ENCODE measurements at regions not wholly inside any gene's neighbourhood (a gene's known extent, or its start where the extent isn't known, plus 50 kb on each side); places are given as distances from the start of the nearest gene placed in this dataset.

DNA sequence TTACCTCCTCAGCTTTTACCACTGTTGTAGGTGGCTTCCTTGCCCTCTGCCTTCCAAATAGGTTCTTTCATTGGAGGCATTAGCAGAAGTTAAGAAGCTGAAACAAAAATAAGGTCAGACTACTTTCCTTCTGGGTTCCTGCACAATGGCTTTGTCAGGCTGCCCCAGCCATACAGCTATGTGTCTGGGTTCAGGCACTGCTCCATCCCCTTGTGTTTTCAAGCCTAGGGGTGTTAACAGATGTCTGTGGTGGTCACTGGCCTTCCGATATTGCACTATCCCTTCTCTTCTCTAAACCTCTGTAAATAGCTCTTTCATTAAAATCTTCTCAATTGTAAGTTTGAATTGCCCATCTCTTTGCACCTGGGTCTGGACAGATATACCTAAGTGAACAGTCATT, 728.9 kb downstream of the SLC16A7 start:
- Histone ChIP-seq H3K27me3 (replicated peaks in 1 of 4; ENCODE audit: control insufficient read depth in 3 of 4, extremely low read depth in 1 of 4, insufficient read depth in 3 of 4, low read length in 3 of 4) (no peaks in the 10 kb centered on the region), H2BK20ac (ENCODE audit: low read length) (no peak overlapping the region), H3K14ac (ENCODE audit: insufficient read length) (no peak overlapping the region), H3K4me1 (replicated peaks in 1 of 4; ENCODE audit: control insufficient read depth in 3 of 4, insufficient read depth in 4 of 4, low read length in 3 of 4) (no peaks in the 10 kb centered on the region), H2BK15ac (ENCODE audit: low read length) (no peak overlapping the region), H3K4me2 (ENCODE audit: insufficient read depth in 1 of 2, low read depth in 2 of 2, low read length in 2 of 2) (no peak overlapping the region), H3K9me3 (ENCODE audit: insufficient read depth in 2 of 2, low read depth in 1 of 2, low read length in 1 of 2) (no peaks in the 10 kb centered on the region), H4K5ac (ENCODE audit: insufficient read length, low read depth, low read length) (no peak overlapping the region), H2BK5ac (ENCODE audit: low read depth, low read length) (no peak overlapping the region), H4K91ac (replicated peaks; ENCODE audit: insufficient read length, low read length) (no peak overlapping the region), H3K4me3 (ENCODE audit: extremely low read depth in 1 of 4, insufficient read depth in 2 of 4, low read depth in 3 of 4, low read length in 4 of 4) (no peak overlapping the region), H2AFZ (ENCODE audit: low read length) (no peak overlapping the region), H3K27ac (ENCODE audit: low read depth, low read length) (no peak overlapping the region), H3K79me2 (ENCODE audit: control insufficient read depth in 1 of 2, insufficient read depth in 2 of 2, low read length in 2 of 2) (no peaks in the 10 kb centered on the region), H3K36me3 (ENCODE audit: control insufficient read depth in 2 of 4, insufficient read depth in 4 of 4, low read length in 3 of 4) (no peaks in the 10 kb centered on the region), H3K79me1 (ENCODE audit: low read depth, low read length) (no peaks in the 10 kb centered on the region), H2AK5ac (ENCODE audit: low read depth, low read length) (no peak overlapping the region), H3K23me2 (ENCODE audit: low read depth, low read length) (no peaks in the 10 kb centered on the region), H4K8ac (ENCODE audit: extremely low read depth, insufficient read depth, low read length) (no peak overlapping the region), H4K20me1 (replicated peaks in 1 of 2; ENCODE audit: control insufficient read depth in 1 of 2, insufficient read depth in 2 of 2, low read length in 2 of 2) (no peaks in the 10 kb centered on the region), H3K9ac (replicated peaks in 1 of 4; ENCODE audit: extremely low read depth in 1 of 4, low read depth in 3 of 4, low read length in 3 of 4) (no peak overlapping the region), H3K23ac (ENCODE audit: insufficient read length) (no peak overlapping the region), H3K4ac (replicated peaks; ENCODE audit: insufficient read length, low read depth, low read length) (no peak overlapping the region), H3K18ac (ENCODE audit: extremely low read depth, low read length) (no peak overlapping the region), H2BK120ac (replicated peaks; ENCODE audit: low read depth, low read length) (no peak overlapping the region), H2BK12ac (ENCODE audit: low read depth, low read length) (no peak overlapping the region), H3K56ac (replicated peaks; ENCODE audit: insufficient read length, low read depth, low read length) (no peak overlapping the region)
- ChIA-PET POLR2A (ENCODE audit: partially characterized antibody) (no interaction called here), CTCF (ENCODE audit: partially characterized antibody) (interaction anchor here (1.0 kb wide), 1 partner anchor 174 kb away, joined by 6 read pairs; no protein-coding TSS in a partner anchor)
- WGBS, 2 experiments (ENCODE audit: extremely low coverage in 1 of 2, insufficient coverage in 1 of 2, insufficient read length in 1 of 2, insufficient replicate concordance in 2 of 2, low coverage in 1 of 2, low lambda C conversion rate in 2 of 2, missing lambda C conversion rate in 1 of 2) = 79% methylated on average over 1 of the region's 1 CpG; no CpG with 5 or more reads in 1 of the 2 experiments
- no peak for DNase-seq (ENCODE audit: low read depth in 1 of 2, low spot score in 2 of 2)
- FAIRE-seq = no peak
- TF ChIP-seq JUN (IDR thresholded peaks at IDR 0.05; ENCODE audit: low read depth, low read length) = no peak
- TF ChIP-seq JUND (IDR thresholded peaks at IDR 0.05; ENCODE audit: low read length) = no peak
- TF ChIP-seq, protein P1, sequence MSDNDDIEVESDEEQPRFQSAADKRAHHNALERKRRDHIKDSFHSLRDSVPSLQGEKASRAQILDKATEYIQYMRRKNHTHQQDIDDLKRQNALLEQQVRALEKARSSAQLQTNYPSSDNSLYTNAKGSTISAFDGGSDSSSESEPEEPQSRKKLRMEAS (IDR thresholded peaks at IDR 0.05) = no peak
- TF ChIP-seq RAD21 (IDR thresholded peaks at IDR 0.05 in 1 of 2, conservative IDR thresholded peaks at IDR 0.05 in 1 of 2; ENCODE audit: low read depth in 2 of 2, low read length in 2 of 2) = no peak
- no peak for TF ChIP-seq CBX8 (IDR thresholded peaks at IDR 0.05; ENCODE audit: borderline replicate concordance, low read depth, low read length)
- TF ChIP-seq HDAC6 (IDR thresholded peaks at IDR 0.05; ENCODE audit: low read depth, low read length) = no peak
- TF ChIP-seq POLR2A (IDR thresholded peaks at IDR 0.05; ENCODE audit: control extremely low read depth in 1 of 2, low read depth in 2 of 2, low read length in 2 of 2) = no peak
- TF ChIP-seq KDM5A (IDR thresholded peaks at IDR 0.05; ENCODE audit: low read length) = no peak
- TF ChIP-seq CTCF (IDR thresholded peaks at IDR 0.05; ENCODE audit: control extremely low read depth in 1 of 3, insufficient read depth in 1 of 3, low read depth in 1 of 3, low read length in 3 of 3) = no peak
- TF ChIP-seq RBBP5 (IDR thresholded peaks at IDR 0.05; ENCODE audit: borderline replicate concordance, low read depth, low read length) = no peak
- no peak for TF ChIP-seq SIRT6 (IDR thresholded peaks at IDR 0.05; ENCODE audit: low read length)
- TF ChIP-seq CHD2 (IDR thresholded peaks at IDR 0.05; ENCODE audit: low read length) = no peak
